CD1c-positive myeloid dendritic cell (primary cell): ENCODE measurements at regions not wholly inside any gene's neighbourhood (a gene's known extent, or its start where the extent isn't known, plus 50 kb on each side); places are given as distances from the start of the nearest gene placed in this dataset.

Experiments used
- DNase-seq: peaks from one replicate; pipeline ENCODE4 v3.0.0-alpha.2; 2016; ENCODE audit errors: extremely low spot score

DNA sequence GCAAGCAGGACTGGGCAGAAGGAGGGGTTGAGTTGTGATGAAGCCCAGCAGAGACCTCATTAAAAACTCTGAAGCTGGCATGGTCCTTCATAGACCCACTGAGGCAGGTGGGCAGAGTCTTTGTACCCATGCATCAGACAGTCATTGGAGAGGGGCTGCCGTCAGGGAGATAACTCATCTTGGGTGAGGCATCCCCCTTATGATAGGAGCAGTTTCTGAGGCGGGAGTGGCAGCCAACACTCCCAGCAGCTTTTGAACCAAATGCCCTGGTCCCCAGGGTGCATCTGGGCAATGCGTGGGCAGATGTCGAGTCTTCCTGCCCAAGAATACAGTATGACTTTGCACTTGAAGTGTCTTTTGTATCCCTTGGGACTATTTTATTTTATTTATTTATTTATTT, 68.1 kb downstream of the HTR5A start:
- no peak for DNase-seq

DNA sequence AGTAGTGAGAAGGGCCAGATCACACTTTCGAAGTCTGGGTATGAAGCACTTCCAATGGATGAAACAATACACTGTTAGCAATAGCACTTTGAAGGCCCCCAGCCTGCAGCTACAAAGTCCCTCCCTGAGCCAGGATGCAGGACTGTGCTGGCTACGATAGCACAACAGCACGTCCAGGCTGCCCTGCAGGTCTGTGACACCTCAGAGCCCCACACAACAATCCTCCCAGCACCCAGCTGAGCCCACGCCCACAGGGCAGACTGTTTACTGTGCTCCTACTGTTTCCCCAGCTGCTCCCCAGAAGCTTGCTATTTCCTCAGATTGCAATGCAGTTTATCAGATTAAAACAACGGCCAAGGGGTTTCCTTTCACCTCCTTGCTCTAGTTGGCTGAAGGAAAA, 71.4 kb downstream of the HTR5A start:
- no peak for DNase-seq

DNA sequence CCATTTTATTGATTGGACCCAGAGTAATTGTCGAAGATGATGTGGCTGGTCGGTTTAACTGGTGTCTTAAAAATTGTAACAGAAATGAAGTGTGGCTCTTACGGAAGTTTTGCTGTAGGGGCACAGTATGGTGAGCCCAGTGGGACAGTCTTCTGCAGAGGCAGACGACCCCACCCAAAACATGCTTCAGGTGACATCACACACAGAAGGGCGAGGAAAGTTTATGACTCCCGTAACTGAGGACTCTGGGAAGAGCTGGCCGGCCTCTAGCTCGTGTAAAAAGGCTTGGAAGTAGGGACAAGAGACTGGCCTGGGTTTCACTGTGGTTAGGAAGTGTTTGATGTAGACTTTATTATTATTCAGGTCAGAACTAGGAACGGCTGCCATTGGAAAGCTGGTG, 73.3 kb downstream of the HTR5A start:
- DNase-seq: no peak

DNA sequence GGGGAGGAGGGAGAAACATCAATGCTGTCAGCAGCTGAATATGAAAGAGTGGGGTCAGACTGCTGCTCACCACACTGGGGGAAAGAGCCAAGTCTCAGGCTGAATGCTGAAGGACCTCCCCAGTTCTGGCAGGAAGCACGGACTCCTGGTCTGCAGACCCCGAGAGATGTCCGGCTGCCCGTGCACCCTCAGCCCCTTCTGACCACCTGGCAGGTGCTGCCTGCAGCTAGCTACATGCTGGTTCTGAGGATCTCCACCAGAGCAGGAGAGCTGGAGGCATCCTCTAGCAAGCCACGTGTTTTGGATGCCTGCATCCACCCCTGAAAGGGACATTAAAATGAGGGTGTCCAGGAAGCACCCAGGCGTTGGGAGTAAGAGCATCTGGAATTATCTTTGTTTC, 74.2 kb downstream of the HTR5A start:
- no peak for DNase-seq

DNA sequence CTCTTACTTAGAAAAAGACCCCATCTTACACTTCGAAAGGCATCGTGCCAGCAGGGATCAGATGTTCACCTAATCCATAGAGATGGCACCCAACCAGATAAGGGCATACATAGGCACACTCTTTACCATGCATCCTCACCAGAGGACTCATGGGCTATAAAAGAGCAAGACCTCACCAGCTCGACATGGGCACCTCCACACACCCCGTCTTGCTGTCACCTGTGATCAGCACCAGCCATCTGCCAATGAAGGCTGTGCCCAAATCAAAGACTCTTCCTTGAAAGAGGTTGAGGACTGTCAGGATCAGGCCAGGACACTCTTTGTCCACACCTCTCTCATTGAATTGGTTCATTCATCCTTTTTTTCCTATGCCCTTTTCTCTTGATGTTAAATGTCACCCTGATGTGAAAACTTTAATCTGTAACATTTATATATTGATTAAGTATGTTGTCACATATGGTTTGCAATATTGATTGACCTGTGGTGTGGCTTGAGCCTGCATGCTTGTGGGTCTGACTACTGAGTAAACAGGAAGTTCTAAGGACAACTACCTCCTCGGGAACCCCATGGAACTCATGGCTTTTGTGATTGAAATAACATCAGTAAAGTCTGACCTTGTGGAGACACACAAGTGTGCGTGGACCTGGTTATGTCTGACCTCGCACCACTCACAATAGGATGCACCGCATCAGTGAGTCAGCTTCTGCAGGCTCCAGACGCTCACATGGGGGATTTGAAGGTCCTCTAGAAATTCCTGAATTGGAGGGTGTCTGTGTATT, 75.5 kb downstream of the HTR5A start:
- DNase-seq: no peak

DNA sequence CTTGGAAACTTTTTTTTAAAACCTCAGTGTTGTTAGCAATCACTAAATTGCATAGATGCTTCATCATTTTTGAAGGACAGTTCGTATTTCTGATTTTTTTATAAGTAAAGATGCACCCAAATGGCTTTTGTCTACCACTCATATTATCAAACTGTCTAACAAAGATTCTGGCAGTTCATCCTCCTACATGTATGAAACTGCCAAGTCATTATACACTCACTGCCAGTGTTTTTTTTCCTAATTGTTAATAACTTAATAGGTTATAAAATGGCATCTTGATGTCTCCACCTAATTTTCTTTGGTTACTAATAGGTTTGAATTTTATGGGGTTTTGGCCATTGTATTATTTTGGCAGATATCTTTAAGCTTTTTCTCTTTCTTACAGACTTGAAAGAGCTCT, 77.0 kb downstream of the HTR5A start:
- no peak for DNase-seq

DNA sequence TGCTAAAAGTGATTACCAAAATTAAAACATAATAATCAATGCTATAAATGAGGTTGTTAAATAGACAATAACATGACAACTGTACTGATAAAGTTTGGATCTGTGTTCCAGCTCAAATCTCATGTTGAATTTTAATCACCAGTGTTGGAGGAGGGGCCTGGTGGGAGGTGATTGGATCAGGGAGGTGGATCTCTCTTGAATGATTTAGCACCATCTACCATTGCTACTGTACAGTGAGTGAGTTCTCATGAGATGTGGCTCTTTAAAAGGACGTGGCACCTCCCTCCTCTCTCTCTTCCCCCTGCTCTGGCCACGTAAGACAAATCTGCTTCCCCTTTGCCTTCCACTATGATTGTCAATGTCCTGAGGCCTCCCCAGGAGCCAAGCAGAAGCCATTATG, 77.5 kb downstream of the HTR5A start:
- no peak for DNase-seq

DNA sequence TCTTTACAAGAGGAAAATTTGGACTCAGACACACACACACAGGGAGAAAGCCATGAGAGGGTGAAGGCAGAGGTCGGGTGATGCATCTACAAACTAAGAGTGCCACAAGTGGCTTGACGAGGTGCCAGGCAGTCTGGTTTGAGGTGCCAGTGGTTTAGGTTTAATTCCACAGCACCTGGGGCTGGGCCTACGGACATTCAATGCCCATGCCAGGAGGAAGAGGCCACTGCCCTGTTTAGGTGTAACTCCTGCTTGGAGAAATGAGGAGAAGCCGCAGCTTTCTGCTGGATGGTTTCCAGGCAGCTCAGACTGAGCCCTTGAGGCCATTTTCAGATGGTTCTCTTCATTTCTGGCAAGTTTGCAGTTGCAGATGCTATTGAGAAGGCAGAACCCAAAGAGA, 83.6 kb downstream of the HTR5A start:
- no peak for DNase-seq

DNA sequence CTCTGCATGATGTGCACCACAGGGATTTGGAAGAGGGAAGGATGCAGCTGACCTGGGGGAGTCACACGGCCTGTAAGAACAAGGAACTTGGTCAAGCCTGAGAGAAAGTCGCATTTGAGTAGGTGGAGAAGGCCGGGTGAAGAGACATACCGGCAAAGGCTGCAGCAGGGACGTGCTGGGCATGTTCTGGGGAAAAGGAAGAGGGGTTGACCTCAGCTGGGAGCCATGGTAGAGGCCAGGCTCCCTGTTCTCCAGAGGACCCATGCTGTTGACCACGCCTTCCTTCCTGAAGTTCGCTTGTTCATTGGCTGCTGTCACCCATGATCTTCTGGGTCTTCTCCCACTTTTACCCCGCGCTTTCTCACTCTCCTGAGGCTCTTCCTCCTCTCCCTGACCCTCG, 84.5 kb downstream of the HTR5A start:
- no peak for DNase-seq

DNA sequence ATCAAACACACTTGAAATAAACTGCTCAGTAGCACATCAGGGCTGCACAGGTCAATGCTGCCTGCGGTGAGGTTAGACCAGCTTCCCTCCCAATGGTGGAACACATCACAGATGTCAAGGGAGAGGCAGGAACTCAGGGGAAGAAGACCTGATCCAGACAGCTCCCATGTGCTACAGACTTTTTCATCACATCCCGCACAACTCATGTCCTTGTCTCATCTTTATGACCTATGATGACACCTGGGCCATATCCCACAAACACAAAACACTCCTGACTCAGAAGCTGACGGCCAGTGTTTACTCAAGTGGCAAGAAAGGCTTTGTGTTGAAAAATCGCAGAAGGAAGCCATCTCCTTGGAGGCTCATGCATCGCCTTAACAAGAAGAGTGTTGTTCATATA, 91.6 kb downstream of the HTR5A start:
- DNase-seq: no peak

DNA sequence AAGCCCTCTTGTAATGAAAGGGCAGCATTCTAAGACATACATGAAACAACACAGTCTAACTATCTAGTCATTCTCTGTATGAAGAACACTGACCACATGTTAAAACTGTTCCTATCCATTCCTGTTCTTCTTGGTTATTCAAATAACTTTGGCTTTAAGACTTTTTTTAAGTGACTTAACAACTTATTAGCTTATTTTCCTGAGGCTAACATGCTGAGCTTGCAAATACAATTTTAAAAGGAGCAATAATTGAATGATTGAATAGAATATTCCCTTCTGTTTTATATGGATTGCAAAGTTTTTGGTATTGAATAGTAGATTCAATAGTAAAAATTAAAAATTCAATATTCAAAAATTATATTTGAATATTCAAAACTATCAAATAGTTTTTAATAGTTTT, 92.3 kb downstream of the HTR5A start:
- no peak for DNase-seq

DNA sequence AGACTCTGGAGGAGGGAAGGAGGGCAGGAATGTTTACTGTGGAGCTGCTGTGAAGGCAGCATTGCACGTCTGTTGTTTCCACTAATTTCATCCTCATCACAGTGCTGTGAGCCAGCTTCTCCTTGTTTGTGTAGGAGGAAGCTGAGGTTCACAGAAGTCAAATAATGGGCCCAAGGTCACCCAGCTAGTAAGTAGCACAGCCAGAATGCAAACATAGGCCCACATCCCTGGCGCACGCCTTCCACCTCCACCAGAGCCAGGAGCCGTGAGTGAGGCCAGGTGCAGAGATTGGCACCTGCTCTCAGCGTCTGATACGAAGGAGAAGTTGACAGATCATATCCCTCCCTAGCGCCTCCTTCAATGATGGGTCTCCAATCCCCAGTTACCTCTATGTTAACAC, 93.6 kb downstream of the HTR5A start:
- DNase-seq: no peak

DNA sequence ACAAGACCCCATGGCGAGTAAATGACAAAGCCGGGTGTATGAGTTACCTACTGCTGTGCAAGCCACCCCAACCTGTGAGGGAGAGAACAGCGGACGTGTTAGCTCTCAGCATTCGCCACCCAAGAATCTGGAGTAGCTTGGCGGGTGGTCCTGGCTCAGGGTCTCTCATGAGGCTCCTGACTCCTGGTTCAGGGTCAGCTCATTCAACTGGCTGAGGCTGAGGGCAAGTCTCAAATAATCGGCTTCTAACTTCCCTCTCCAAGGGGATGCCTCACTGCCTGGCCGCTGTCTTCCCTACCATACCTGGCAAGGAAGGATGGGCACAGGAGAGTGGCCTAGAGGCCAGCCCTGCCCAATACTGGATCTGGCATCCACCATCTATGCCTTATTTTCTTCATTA, 94.2 kb downstream of the HTR5A start:
- DNase-seq: no peak

DNA sequence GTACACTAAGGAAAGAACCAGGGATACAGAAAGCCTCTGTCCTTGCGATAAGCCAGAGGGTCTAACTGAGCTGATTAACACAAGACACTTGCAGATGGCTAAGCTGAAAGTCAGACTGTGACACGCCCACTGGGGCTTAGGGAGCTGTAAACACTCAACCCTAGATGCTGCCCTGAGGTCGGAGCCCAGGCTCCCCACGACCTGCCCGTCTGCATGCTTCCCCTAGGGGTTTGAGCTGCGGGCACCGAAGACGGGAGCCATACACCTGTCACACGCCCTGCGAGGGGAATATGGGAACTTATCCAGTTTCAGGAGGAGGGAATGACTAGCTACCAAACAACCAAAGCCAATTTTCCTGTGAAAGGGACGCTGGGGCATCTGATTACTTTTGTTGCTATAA, 96.0 kb downstream of the HTR5A start:
- no peak for DNase-seq

DNA sequence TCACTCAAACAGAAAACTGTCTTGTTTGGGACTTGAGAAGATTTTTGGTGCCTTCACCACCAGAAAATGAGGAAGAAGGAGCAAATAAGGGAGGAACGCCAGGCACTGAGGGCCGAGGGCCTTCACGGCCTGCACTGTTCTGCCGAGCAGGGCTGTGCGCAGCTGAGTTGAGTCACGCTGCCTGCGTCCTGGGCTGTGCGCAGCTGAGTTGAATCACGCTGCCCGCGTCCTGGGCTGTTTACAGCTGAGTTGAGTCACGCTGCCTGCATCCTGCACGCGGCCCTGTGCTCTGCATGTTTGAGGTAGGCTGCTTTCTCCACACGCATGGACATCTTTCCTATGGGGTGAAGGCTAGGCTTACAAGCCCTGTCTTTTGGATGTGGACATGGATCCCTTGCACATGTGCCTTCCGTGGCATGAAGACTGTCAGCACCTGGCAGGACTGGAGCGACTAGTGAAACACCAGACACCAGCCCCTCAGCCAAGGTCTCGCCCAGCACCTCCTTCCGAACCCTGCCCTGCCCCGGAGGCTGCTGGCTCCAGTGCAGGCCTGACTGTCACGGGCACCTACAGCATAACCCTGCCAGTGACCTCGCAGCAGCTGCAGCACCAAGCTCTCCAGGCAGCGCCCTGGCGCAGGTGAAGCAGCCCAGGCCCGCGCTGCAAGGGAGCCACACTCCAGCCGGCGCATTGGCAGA, 96.7 kb downstream of the HTR5A start:
- DNase-seq: no peak

DNA sequence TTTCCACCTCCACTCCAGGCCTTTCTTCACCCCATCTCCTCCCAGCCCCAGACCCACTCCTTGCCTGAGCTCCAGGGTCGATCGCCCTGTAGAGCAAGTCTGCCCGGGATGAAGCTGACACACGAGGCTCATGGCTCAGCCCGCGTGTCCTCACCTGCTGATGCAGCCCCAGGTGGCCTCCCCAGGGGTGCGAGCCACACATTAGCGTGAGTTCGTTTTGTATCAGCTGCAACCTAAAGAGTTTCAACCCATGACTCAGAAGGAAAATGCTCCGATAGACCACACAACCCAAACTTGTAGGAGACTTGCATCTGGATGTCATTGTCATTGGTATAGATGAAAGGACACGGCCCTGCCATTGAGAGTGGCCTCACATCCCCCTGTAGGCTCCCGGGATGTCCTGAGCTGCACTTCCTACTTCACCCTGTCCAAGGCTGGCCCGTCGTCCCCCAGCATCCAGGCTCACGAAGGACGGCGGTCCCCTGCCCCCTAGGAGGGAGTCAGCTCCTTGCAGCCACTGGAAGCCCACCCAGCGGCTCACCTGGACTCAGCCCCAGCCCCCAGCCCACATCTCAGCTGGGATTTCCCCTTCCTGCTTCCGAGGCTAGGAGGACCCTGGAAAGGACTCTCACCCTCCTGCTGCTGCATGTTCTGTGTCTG, 97.7 kb downstream of the HTR5A start:
- DNase-seq: no peak

DNA sequence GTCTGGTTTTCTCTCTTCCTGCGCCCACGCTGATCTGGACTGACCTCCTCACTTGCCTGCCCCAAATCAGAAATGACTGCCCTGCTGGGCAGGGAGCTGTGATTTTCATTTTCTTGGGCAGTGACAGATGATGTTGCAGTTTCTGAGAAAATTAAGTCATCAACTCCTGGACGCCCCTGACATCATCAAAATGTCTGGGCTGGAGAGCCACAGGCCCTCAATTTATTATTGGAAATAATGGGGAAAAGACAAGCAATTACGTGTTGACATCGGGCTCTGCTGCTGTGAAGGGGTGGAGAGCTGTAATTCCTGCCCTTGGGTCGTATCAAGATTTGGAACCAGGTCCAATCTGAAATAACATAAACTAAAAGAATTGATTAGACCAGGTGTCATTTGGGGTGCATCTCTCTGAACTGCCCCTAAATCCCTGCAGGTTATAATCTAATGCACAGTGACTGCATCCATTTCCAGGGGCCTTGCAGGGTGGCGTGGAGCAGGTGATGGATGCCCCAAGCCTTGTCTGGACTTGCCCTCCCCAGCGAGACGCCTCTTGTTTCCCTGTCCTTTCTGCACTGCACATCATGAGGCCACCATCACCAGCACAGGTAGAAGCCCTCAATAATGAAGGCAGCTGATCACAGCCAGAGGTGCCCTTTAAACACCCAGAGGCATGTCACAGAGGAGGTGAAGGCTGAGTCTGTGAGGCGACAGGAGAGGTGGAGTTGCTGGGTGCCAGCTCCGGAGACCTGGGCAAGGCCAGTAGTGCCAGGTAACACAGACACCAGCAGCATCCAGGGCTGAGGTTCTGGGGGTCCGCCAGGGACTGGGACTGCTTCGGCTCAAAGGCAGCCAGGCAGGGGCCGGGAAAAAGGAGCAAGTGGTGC, 98.7 kb downstream of the HTR5A start:
- DNase-seq: no peak

DNA sequence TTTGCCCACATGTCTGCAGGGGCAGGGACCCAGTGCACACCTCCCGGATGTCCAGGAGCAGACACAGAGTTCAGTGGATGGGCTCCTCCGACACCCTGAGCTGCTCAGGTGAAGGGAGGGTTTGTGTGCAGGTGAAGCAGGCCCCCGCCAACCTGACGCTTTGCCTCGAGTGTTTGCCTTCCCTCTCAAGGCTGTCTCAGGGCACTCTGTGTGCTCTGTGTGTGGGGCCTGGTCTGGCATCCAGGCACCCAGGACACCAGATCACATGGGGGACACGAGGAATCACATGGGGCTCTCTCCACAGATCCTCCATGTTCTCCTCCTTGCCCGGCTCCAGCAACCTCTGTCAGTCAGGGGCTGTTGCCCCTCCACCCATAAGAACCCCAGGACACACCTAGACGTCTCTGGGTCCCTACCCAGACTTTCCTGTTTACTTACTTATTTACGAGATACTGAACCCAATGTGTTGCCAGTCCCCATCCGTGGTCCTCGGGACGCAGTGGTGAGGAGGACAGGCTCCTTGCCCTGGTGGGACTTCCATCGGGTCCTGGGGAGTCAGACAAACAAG, 99.5 kb downstream of the HTR5A start:
- no peak for DNase-seq

DNA sequence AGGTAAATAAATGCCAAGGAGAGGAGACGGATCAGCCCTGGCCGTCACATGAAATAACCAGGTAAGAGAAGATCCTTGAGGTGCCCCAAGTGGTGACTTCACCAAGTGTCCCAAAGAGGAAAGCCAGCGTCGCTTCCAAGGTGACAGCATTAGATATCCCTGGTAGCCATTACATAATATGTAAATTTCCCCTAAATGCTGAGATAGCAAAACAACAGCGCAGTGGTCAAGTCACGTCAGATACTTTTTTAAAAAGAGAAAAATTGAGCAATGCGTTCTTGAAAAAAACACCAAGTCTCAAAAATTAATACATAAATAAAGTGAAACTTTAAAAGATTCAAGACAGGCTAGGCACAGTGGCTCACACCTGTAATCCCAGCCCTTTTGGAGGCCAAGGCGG, 100.2 kb downstream of the HTR5A start:
- DNase-seq: no peak

DNA sequence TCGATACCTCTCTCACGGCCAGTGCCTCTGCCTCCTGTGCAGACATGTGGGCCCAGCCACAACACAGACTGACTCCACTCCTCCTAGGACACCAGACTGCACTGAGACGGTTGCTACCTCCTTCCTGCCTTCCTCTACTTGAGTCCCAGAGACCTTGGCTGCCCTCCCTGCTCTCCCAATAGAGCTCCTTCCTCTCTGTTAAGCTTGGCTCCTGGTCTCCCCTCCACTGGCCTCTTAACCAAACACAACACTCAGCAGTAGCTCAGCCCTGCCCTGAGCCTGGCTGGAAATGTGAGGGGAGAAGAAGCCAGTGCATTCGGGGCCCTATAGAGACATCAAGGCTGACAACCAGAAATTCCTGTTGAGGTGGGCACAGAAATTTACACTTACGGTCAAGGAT, 102.0 kb downstream of the HTR5A start:
- DNase-seq: no peak

DNA sequence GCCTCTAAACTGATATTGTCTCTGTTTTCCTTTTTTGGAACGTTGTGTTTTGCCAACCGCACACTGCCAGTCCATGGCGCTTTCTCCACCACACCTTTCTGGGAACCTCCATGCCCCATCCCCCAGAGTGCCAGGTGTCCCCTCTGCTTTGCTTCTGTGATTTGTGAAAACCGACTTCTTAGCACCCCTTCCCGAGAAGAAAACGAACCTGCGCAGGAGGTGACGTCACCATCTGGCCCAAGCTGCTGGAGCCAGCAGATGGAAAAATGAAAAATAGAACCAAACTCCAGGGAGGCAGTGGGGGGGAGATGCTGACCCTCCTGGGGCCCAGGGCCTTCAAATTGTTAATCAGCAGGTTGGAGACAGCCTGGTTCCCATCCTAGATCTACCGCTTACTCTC, 103.8 kb downstream of the HTR5A start:
- no peak for DNase-seq

DNA sequence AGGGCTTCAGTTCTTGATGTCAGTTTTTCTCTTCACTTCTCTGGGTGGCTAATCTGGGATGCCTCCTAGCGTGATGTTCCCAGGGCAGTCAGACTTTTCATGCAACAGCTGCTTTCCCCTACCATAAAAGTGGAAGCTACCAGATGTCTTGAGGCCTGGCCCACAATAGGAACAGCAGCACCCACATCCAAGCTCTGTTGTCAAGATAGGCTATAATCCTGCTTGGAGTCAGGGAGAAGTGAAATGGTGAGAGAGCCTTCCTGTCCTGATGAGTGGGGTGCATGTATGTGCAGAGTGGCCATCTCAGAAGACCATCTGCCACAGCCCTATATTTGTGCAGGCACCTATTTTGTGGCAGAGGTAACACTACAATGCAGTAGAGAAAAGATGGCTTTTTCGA, 108.0 kb downstream of the HTR5A start:
- no peak for DNase-seq
